ENCODE measurements at regions not wholly inside any gene's neighbourhood (a gene's known extent, or its start where the extent isn't known, plus 50 kb on each side); places are given as distances from the start of the nearest gene placed in this dataset.

- no peak for TF ChIP-seq CTCF (IDR thresholded peaks at IDR 0.05; ENCODE audit: low read depth, low read length)
- DNase-seq (ENCODE audit: extremely low read depth, low read depth): no peak
Measured at GRCh38 chr20:40806929-40807820, 118.1 kb upstream of the MAFB start.

- no peak for DNase-seq (ENCODE audit: extremely low read depth, low read depth)
- no peak for TF ChIP-seq CTCF (IDR thresholded peaks at IDR 0.05; ENCODE audit: low read depth, low read length)
Measured at GRCh38 chr20:40807821-40808170, 118.8 kb upstream of the MAFB start.

- no peak for DNase-seq (ENCODE audit: extremely low read depth, low read depth)
- TF ChIP-seq CTCF (IDR thresholded peaks at IDR 0.05; ENCODE audit: low read depth, low read length): no peak
Measured at GRCh38 chr20:40808936-40809335, 119.9 kb upstream of the MAFB start.

GRCh38 chr20:40809361-40809760 lies 120.3 kb upstream of the MAFB start:
- TF ChIP-seq CTCF (IDR thresholded peaks at IDR 0.05; ENCODE audit: low read depth, low read length): no peak
- no peak for DNase-seq (ENCODE audit: extremely low read depth, low read depth)

- TF ChIP-seq CTCF (IDR thresholded peaks at IDR 0.05; ENCODE audit: low read depth, low read length): no peak
- DNase-seq (ENCODE audit: extremely low read depth, low read depth): no peak
Measured at GRCh38 chr20:40810332-40811000, 121.4 kb upstream of the MAFB start.

GRCh38 chr20:40811004-40811403 lies 122.0 kb upstream of the MAFB start:
- TF ChIP-seq CTCF (IDR thresholded peaks at IDR 0.05; ENCODE audit: low read depth, low read length): no peak
- no peak for DNase-seq (ENCODE audit: extremely low read depth, low read depth)

All from AG09319 (cell line).